LHCN-M2 (cell line): ENCODE measurements at regions not wholly inside any gene's neighbourhood (a gene's known extent, or its start where the extent isn't known, plus 50 kb on each side); places are given as distances from the start of the nearest gene placed in this dataset.
A peak's percentile ranks its signal among the peaks of the same experiment; 100 is the strongest.

ENCODE experiments used
- DNase-seq: peaks from one replicate; pipeline ENCODE4 v3.0.0-alpha.2; 2012; ENCODE audit warnings: low read depth

- no peak for DNase-seq
These were observed 133.4 kb downstream of the ACTL7B start for GRCh38 chr9:108722396-108722795.

GRCh38 chr9:108720191-108720642, 135.6 kb downstream of the ACTL7B start:
- DNase-seq = no peak

GRCh38 chr9:108710424-108710823, 145.4 kb downstream of the ACTL7B start:
- no peak for DNase-seq

DNA sequence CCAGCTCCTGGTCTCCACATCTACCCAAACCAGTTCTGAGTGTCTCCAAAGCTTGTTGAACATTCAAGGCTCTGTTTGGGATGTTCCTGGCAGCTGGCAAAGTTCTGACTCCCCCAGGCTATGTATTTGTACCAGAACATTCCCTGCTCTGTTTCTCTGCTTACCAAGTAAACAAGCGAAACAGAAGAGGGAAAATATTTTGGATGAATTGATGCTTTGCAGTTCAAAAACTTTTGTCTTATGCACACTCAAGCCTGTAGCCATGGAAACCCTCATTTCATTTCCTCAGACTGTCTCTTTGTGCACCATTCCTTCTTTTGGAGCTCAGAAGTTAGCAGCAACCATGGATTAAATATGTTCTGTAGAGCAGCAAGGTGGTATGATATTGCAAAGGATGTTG, 145.8 kb downstream of the ACTL7B start:
- no peak for DNase-seq

- no peak for DNase-seq
These were observed 146.7 kb downstream of the ACTL7B start for GRCh38 chr9:108709126-108709525.

DNA sequence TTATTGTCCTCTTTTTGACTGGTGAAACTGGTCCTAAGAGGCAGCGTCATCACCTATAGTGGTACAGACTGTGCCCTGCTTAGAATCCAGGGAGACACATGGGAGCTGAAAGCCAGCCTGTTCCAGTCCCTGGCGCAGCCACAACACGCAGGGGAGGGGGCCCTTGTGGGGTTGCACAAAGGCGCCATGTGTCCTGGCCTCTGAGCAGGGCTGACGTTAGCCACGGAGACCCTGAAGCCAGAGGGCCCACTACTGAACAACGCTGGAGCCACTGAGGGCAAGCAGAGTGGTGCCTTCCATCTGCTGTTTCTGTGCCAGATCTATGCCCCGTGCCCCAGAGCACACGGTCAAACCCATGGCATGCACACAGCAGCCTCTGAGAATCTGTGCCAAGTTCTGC, 147.3 kb downstream of the ACTL7B start:
- no peak for DNase-seq

GRCh38 chr9:108707120-108707519, 148.7 kb downstream of the ACTL7B start:
- DNase-seq = no peak

DNA sequence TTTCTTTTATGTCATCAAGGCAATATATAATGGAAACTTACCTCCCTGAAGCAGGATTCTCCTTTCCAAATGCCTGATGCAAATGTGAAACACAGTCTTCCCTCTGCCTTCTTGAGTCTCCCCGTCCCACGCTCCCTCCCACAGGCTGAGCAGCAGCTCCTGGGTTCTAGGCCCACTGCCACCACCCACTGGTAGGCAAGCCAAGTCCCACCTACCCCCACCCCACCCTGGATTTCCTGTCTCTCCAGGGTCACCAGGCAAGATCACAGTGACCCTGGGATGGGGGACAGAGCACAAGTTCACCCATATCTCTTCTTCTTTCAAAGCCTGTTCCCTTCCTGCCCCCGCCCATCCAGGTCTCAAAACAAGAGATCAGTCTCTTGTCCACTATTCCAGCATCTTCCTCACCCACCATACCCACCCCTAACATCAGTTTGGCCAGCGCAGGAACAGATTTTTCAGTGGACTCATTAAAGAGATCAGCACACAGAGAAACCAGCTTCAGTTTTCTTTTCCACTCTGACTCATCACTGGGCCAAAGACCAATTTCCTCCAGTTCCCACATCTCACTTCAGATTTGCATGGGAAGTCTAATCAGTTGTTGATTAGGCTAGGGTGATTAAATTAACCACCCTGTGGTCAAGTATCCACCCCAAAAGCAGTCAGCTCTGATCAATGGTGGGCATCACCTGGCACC, 151.5 kb downstream of the ACTL7B start:
- DNase-seq = peak; percentile 13

DNA sequence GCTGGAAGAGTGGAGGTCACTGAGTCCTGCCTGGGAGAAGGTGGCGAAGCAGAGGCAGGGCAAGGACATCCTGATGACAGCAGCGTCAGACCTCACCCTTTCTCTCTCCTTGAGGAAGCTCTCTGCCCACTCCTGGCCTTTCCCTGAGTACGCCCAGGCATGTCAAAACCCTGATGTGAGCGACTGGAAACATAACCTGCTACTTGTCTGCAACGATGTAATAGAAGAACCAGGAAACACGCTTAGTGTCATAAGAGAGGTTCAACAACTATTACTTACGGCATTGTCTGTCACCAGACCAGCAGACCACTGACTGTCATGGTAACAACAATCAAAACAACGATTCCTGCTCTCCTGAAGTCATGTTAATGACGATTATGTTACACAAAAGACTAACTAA, 152.4 kb downstream of the ACTL7B start:
- DNase-seq = no peak

DNA sequence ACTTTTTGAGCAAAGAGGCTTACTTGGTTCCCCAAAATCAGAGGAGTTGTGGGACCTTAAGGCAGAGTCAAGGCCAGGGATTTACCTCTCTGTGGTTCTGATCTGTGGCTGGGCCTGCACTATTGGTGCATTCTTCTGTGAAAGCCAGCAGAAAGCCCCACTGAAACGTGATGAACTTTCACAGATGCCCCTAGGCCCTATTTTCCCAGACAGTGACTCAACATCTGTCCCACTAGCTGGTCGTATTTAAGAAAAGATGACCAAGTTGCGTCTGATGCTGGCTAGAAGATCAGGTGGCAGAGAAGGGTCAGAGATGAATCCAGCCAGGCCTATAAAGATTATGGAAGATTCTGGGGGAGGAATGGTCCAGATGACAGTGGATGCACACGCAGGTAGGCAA, 153.1 kb downstream of the ACTL7B start:
- DNase-seq = no peak

GRCh38 chr9:108698801-108699200, 157.0 kb downstream of the ACTL7B start:
- no peak for DNase-seq

DNA sequence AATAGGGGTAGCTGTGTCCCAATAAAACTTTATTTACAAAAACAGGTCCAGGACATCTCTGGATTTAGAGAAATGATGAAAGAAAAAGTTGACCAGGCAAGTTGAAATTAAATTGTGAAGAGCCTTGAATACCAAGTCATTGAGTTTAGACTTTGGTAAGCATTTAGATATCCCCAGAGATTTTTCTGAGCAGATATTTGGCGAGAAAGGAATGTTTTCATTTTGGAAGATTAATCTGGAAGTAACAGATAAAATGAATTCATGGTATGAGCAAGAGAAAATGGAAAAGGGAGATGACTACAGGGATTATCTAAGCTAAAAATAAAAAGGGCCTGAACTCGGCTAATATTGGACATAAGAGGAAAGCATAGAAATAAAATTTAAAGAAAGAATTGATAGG, 157.6 kb downstream of the ACTL7B start:
- DNase-seq = no peak

- no peak for DNase-seq
These were observed 159.6 kb downstream of the ACTL7B start for GRCh38 chr9:108696156-108696555.

DNA sequence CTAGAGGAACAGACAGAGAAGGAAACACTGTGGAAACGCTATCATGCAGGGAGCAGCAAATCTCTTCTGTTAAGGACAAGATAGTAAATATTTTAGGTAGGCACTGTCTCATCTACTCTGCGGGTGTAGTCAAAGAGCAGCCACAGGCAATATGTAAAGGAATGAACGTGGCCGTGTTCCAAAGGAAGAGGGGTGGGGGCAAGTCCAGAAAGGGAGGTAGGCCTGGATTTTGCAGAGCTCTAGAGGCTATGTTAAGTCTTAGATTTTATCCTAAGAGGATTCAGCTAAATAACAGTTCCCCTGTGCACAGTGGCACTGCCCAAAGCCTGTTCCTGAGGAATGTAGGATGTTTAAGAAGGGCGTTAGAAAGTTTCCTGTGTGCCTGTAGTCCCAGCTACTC, 161.6 kb downstream of the ACTL7B start:
- DNase-seq = no peak

GRCh38 chr9:108691614-108692013, 164.2 kb downstream of the ACTL7B start:
- no peak for DNase-seq

GRCh38 chr9:108688676-108689075, 167.1 kb downstream of the ACTL7B start:
- no peak for DNase-seq

GRCh38 chr9:108688051-108688450, 167.7 kb downstream of the ACTL7B start:
- no peak for DNase-seq

- DNase-seq = peak; percentile 92
These were observed 168.5 kb downstream of the ACTL7B start for GRCh38 chr9:108687006-108687987.

DNA sequence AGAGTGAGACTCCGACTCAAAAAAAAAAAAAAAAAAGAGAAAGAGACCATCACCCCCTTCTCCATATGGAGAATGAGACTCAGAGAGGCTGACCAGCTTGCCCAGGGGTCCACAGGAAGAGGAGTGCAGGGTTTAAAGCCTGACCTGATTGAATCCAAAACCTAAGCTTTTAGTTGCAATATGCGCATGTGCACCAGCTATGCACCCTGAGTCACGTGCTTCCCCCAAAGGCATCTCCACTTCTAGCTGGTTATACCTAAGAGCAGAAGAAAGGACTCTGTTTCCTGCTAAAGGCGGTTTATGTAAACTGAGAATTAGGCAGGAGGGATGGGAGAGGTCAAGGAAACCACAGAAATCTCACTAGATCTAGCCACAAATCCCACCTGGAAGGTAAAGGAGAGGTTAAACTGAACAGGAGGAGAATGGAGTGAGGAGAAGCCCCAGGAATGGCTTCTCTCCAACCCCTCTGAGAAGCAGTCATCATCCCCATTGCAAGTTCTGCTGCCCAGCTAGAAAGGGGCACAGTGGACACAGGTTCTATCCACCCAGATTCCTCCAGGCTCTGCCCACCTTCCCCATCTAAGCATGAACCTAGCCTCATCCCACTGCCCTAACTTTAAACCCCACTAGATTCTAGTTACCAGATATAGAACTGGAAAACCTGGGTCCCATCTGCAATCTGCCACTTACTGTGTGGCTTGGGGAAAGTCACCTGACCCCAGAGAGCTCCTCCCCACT, 171.3 kb downstream of the ACTL7B start:
- DNase-seq = no peak

- no peak for DNase-seq
These were observed 172.5 kb downstream of the ACTL7B start for GRCh38 chr9:108683245-108683644.

GRCh38 chr9:108681851-108682590, 173.8 kb downstream of the ACTL7B start:
- DNase-seq = no peak
